SHP77 treated with DMSO at 0.1 percent for 48 hours (cell line): ENCODE measurements at regions not wholly inside any gene's neighbourhood (a gene's known extent, or its start where the extent isn't known, plus 50 kb on each side); places are given as distances from the start of the nearest gene placed in this dataset.

ENCODE experiments used
- DNase-seq: peaks from one replicate; lab custom pipeline; 2025; lab: John Stamatoyannopoulos, UW

- no peak for DNase-seq
These were observed 1118.2 kb downstream of the BRD1 start for GRCh38 chr22:48709453-48709852.

DNA sequence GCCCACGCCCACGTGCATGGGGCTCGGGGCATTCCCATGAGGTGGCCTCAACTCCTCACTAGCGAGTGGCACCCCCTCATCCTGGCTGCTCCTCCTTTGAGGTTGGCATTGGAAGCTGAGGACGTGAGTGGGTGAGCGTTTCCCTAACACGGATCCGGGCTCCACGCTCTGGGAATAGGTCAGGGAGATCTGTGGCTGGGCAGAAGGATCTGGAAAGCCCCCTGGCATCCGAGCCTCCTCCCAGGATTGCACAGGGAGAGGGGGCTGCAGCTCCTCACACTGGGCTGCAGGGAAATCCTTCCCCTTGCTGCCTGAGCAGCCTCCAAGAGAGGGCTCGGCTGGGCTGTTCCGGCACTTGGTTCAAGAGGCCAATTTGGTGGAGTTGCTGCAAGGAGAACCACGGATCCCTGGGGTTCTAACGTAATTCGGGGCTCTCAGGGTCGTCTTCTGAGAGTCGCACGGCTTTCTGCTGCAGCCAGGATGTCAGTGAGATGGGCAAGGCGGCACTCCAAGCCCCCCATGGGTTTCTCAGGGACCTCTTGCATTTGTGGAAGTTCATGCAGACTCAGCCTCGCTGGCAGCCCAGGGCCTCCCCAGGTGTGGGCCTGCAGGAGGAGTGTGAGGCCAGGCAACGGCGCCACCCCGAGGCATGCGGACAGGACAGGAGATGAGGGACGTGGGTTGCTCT, 1119.0 kb downstream of the BRD1 start:
- no peak for DNase-seq

DNA sequence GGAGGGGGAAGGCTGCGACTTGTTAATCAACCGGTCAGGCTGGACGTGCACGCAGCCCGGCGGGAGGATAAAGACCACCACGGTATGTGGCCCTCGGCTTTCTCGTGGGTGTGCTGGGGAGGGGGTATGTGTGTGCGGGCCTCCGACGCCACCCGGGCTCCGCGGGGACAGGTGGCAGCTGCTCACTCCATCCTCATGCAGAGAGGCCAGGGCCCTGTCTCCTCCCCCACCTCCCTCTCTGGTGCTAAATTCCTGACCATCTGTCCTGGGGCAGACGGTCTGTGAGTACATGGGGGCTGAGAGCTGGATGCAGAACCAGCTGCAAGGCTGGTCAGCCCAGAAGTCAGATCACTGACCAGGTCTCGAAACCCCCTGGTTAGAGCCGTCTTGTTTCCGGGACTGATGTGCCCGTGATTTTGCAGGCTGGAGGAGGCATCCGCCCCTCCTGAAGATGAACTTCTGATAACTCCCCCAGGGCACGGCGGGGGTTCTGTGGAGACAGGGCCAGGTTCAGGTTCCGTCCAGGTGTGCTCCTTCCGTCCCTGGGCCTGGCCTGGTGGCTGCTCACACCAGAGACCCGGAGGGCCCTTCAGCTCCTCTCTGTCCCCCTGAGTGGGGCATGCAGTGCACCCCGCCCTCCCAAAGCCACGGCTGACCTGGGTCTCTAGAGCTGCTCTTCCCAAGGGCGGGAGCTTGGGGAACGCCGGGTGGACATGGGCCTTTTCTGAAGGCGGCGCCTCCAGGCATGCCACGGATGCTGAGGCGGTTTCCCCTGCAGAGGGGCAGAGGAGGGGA, 1119.7 kb downstream of the BRD1 start:
- no peak for DNase-seq

DNA sequence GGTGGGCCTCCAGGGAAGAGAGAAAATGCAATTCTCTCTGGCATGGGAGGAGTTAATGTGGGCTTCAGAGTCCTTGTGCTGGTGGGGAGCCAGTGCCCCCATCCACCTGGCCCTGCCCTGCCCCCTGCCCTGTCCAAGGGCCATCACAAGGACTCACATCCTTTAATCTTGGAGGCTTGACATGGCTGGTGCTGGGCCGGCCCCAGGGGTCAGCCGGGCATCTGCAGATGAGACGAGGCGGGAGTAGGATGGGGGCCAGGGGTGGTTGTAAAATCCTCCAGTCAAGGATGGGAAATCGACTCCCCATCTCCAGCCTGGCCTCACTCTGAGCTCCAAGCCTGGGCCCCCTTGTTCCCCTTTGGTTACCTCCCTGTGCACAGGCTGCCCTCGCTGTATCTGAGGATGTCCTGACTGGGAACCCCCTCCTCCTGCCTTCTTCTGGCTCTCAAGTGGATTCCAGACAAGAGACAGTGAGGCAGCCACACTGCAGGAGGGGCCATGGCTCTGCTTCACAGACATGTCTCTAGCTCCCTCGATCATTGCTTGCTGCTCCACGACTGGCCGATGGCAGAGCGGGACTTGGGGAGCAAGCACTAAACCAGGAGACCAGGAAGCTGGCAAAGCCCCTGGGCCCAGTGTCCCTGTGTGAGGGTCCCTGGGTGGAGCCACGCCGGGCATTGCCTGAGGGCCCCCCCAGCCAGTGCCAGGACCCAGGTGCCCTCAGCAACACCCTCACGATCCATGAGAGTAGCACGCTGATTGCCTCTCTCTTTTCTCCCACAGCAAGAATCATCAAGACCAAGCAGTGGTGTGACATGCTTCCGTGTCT, 1120.5 kb downstream of the BRD1 start:
- DNase-seq, result no peak

- DNase-seq, result no peak
These were observed 1121.6 kb downstream of the BRD1 start for GRCh38 chr22:48705917-48706605.

- no peak for DNase-seq
These were observed 1122.3 kb downstream of the BRD1 start for GRCh38 chr22:48705159-48705916.

- no peak for DNase-seq
These were observed 1123.3 kb downstream of the BRD1 start for GRCh38 chr22:48704335-48704734.

GRCh38 chr22:48703265-48703941, 1124.3 kb downstream of the BRD1 start:
- no peak for DNase-seq

GRCh38 chr22:48702573-48703264, 1125.0 kb downstream of the BRD1 start:
- DNase-seq, result no peak

DNA sequence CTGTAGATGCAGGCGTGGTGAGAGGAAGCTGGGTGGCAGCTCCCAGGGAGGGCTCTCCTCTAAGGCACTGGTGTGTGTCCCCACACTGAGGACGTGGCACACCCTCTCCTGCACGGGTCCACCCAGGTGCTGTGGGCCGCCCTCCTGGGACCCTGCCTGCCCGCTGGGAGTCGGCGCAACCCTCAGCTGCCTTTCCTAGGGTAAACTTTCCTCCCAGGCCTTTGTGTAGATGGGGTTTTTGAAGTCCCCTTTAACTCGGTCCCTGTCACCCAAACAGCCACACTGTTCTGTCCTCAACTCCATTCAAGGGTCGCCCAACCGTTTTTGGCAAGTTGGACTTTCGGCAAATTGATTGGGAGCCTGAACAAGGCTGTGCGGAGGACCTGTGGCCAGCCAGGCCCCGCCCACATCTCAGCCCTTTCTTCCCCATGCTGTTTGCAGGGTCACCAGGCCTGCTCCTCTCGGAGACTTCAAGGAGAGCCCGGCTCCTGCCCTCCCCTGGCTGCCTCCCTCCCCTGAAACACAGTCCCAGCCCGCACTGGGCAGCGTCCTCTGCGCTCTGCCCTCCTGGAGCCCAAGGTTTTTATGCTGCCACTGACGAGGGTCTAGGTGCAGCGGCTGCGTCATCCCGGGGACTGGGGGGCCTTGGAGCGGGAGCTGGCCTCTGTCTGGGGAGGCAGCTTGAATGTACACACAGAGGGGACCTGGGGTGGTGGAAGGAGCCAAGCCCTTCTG, 1126.2 kb downstream of the BRD1 start:
- DNase-seq, result no peak

GRCh38 chr22:48700566-48701295, 1126.9 kb downstream of the BRD1 start:
- no peak for DNase-seq

DNA sequence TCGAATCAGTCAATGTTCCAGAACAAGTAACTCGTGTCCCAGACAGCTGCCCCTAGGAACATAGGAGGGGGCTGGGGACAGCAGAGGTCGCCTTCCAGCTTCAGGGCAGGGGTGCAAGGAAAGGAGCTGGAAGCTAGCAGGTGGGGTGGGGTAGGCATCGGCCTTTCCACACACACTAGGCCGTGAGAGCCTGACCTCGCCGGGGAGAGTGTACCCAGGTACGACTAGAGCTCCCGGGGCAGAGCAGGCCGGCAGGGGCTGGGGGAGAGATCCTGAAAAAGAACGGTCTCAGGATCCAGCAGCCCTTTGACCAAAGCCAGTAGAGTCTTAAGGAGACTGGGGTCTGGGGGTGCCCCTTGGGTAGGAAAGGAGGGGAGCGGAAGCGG, 1127.5 kb downstream of the BRD1 start:
- DNase-seq, result no peak

- DNase-seq, result no peak
These were observed 1128.2 kb downstream of the BRD1 start for GRCh38 chr22:48699511-48699910.

DNA sequence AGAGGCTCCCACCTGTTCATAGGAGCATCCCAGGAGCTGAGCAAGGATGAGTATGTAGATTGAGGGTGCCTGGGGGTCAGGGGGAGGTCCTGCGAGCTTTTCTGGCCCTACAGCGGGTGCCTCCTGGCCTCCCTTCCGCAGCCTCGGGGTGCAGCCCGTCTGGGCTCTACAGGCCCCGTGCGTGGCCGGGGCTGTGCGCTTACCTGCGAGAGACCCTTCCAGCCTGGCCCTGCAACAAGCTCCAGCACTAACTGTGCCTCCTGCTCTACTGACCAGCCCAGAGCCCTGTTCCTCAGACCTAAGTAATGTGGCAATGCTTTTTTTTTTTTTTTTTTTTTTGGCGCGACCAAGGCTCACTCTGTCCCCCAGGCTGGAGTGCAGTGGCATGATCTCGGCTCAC, 1129.1 kb downstream of the BRD1 start:
- DNase-seq, result no peak

- DNase-seq, result no peak
These were observed 1129.9 kb downstream of the BRD1 start for GRCh38 chr22:48697694-48698276.

DNA sequence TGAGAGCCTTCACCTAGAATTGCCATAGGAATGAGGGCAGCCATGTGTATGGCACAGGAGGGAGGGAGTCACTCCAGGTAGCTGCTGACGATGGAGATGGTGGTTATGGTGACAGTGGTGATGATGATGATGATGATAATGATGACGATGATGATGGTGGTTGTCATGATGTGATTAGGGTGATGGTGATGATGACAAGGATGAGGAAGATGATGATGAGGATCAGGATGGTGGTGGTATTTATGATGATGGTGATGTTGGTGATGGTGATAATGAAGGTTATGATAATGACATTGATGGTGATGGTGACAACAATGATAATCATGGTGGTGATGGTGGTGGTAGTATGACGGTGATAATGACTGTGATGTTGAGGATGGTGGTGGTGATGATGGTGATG, 1130.5 kb downstream of the BRD1 start:
- no peak for DNase-seq

DNA sequence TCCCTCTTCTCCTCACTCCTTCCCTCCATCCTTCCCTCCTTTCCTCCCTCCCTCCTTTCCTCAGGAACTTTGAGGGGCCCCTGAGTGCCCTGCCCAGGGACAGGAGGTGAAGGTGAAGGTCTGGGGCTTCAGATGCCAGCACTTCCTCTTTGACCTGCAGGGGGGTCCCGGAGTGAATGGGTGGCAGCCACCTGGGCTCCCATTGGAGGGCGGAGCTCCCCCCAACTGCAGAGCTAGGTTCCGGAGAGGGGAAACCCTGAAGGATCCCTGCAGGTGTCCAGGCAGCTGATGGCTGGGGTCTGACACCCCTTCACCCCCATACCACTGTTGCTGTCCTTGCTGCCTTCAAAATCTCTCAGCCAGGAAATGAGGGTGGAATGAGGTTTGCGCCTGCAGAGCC, 1131.3 kb downstream of the BRD1 start:
- no peak for DNase-seq

GRCh38 chr22:48695731-48696305, 1131.9 kb downstream of the BRD1 start:
- DNase-seq, result no peak
